ENCODE measurements at regions not wholly inside any gene's neighbourhood (a gene's known extent, or its start where the extent isn't known, plus 50 kb on each side); places are given as distances from the start of the nearest gene placed in this dataset.
"Not testable (repeated sequence)": the region's sequence is repeated elsewhere in the genome, so short reads cannot be mapped to it uniquely, and the experiment has no call there.

DNA sequence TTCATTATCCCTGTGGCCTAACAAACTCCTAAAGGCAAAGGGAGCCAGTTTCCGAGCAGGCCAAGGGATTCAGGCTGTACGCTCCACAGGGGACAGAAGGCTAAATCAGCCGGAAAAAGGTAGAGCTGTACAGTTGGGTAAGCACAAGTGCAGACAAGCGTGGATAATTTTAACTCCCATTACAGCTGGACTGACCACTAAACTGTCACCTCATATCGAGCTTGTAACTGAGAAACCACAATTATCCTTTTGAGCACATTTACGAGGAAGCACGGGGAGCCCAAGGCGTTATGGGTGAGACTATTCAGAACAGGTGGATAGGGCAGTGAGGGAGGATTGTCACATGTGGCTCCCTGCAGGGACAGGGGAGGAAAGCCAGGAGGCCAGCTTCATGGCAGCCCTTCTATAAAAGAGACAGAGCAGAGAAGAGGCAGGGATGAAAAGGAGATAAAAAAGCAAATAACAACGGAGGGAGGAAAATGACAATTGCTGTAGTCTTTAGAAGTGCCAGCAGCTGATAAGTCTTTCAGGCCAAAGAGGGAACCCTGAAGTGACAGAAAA lies 288.0 kb downstream of the FGFR2 start:
- no peak for DNase-seq

DNA sequence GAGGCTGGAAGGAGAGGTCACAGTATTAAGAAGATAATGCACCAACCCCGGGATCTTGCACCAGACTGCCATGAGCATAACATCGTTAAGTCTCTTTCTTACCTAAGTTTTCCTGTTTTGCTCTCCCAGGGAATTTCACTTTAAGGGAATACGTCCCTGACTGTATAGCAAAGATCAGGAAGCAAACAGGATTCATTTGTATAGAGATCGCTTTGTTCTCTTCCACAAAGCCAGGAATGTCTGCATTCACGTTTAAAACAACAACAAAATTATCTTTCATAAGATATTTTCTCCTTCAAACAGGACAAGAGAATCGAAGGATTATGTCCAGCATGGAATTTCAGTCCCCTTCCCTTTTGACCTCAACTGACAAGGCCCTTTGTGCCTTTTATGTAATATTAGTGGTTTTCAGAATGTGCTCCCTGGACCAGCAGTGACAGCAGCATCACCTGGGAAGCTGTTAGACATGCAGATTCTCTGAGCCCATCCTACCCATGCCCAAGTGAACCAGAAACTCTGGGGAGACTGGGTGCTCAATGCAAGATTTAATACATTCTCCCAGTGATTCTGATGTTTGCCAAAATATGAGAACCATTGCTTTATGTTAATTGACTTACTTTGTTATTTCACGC lies 286.3 kb downstream of the FGFR2 start:
- DNase-seq, result no peak

GRCh38 chr10:121312587-121312986 lies 285.7 kb downstream of the FGFR2 start:
- no peak for DNase-seq

DNA sequence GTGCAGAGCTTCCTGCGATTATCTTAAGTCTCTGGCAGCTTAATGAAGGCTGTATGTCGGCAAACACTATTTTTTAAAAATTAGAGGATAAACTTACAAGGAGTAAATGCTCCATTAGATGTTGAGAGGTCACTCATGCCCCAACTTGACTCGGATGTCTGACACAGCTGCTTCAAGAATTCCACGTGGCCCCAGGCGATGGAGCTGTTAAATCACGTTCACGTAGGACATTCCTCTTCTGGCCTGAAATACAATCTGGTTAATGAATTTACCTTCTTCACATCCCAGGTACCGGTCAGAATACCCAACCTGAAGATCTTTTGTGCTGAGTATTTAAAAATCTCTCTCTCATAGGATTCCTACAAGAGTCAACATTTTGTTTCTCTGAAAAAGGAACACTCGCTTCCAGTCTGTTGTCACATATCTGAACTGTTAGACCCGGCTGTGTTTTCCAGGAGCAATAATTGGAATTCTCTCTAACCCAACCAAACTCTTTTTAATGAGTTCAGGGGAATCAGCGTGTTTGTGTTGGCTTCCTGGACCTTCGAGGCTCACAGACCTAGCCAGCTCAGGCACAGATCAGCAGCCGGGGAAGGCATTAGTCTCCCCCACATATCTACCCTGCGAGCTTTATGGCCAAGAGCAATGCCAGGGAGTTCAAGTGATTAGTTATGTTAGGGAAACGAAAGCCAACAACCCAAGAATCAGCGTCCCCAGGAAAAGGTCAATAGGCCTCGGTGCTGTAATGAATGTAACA lies 284.9 kb downstream of the FGFR2 start:
- DNase-seq, result no peak

DNA sequence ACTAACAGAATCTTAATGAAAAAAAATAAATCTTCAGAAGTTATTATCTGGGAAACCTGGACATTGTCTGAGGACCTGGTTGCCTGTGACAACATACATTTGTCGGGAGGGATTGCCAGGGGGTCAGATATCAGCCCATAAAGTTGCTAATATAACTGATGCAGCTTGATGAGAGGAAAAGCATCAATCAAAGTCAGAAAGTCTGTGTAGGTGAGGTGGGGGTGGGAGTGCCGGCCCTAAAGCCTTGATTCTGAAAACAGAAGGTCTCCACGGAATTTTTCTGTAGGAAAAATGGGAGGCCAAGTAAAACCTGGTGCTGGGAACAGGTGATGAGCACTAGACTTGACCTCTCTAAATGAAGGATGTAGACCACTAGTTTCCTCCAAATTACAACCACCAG lies 281.8 kb downstream of the FGFR2 start:
- DNase-seq, result no peak

GRCh38 chr10:121317374-121317773 lies 280.9 kb downstream of the FGFR2 start:
- DNase-seq, result no peak

GRCh38 chr10:121322046-121322445 lies 276.2 kb downstream of the FGFR2 start:
- DNase-seq, result no peak

- DNase-seq, result no peak
Measured at GRCh38 chr10:121322776-121323175, 275.5 kb downstream of the FGFR2 start.

- DNase-seq, result no peak
Measured at GRCh38 chr10:121323443-121323842, 274.8 kb downstream of the FGFR2 start.

- DNase-seq, result no peak
Measured at GRCh38 chr10:121324678-121325213, 273.5 kb downstream of the FGFR2 start.

DNA sequence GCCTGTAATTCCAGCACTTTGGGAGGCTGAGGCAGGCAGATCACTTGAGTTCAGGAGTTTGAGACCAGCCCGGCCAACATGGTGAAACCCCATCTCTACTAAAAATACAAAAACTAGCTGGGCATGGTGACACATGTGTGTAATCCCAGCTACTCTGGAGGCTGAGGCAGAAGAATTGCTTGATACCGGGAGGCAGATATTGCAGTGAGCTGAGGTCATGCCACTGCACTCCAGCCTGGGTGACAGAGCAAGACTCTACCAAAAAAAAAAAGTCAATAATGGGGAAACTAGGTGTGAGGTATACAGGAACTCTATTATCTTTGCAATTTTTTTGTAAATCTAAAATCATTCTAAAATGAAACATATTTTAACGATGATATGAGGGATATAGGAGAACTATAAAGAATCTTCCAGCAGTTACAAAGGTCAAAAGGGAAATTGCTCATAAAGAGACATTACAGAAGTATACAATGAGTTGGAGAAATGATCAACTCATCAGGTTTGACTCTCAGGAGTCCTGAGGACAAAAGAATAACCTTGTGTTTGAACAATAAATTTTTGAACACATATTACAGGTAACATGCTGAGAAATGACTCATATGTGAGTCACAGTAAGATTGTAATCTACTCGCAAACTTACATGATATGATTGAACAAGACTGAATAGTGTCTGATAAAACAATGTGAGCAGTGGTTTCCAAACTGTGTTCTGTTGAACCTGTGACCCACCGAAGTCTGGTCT lies 272.6 kb downstream of the FGFR2 start:
- no peak for DNase-seq

GRCh38 chr10:121326905-121327304 lies 271.3 kb downstream of the FGFR2 start:
- no peak for DNase-seq

- no peak for DNase-seq
Measured at GRCh38 chr10:121327727-121328126, 270.5 kb downstream of the FGFR2 start.

DNA sequence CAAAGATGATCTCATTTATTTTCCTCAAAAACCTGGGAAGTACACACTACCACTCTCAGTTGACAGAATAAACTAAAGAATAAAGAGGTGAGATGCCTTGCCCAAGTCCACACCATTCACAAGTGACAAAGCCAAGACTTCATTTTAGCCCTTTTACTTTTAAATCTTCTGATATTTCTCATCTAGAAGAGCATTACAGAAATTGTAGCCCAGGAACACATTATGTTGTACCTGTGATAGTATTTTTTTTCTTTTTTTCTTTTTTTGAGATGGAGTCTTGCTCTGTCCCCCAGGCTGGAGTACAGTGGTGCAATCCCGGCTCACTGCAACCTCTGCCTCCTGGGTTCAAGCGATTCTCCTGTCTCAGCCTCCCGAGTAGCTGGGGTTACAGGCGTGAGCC lies 268.6 kb downstream of the FGFR2 start:
- not testable (repeated sequence) for DNase-seq

DNA sequence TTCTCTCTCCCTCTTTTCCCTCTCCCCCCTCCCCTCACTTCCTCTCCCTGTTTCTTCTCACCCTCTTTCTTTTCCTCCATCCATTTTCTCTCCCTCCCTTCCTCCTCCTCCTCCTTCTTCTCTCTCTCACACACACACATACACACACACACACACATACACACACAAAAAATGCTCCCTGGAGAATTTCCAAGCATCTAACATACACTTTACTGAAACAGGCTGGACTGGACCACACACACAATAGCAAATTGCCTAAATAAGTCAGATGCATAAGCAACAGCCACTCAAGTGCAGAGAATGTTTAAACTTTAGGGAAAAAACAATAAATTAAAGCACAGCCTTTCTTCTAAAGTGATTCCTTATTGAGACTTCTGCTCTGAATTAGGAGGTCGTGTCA lies 267.7 kb downstream of the FGFR2 start:
- no peak for DNase-seq

DNA sequence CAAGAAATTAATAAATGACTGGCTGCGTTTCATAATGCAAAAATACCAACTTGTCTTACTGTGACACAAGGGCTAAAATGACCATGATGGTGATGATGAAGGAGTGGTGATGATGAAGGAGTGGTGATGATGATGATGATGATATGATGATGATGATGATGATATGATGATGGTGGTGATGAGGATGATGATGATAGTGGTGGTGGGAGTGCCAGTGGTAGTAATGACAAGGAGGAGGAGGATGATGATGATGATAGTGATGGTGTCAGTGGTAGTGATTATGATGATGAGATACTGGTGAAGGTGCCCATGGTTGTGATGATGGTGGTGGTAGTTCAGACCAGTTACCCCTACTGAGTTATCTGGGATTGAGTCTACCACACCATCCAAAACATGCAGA lies 265.9 kb downstream of the FGFR2 start:
- DNase-seq, result no peak

- no peak for DNase-seq
Measured at GRCh38 chr10:121332829-121333765, 265.1 kb downstream of the FGFR2 start.

DNA sequence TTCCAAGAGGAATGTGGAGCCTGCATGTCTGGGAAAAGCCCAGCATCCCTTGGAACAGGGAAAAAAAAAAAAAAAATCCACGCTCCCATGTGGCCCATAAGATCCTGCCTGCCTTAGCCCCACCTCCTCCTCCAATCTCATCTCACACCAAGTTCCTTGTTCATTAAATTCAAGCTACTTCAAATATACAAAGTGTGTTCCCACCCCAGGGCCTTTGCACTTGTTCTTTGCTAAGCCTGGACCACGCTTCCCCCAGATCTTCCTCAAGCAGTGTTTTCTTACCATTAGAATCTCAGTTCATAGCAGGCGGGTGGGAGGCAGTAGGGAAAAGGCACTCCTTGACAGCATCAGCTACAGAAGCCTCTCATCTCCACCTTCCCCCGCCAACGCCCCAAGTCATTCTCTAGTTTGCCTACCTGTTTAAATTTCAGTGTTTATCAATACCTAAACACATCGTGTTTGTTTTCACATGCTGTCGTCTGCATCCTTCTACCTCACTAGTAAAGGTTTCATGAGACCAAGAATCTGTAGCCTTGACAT lies 262.8 kb downstream of the FGFR2 start:
- no peak for DNase-seq

DNA sequence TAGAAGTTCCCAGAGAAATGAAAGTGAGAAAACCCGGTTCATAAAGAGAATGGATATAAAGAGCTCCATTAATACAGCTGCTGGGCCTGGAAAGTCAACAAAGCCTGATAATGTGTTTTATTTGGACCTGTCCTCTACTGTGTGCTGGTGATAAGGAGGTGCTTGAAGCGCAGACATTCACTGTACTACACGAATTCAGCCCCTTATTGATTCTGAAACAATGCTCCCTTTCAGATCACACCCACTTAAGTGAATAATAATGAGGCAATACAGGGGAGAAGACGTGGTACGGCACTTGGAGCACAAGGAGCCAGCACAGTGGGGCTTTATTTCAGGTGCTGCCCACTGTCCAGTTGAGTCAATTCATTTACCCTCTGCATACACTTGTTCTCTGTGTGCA lies 260.8 kb downstream of the FGFR2 start:
- DNase-seq, result no peak

DNA sequence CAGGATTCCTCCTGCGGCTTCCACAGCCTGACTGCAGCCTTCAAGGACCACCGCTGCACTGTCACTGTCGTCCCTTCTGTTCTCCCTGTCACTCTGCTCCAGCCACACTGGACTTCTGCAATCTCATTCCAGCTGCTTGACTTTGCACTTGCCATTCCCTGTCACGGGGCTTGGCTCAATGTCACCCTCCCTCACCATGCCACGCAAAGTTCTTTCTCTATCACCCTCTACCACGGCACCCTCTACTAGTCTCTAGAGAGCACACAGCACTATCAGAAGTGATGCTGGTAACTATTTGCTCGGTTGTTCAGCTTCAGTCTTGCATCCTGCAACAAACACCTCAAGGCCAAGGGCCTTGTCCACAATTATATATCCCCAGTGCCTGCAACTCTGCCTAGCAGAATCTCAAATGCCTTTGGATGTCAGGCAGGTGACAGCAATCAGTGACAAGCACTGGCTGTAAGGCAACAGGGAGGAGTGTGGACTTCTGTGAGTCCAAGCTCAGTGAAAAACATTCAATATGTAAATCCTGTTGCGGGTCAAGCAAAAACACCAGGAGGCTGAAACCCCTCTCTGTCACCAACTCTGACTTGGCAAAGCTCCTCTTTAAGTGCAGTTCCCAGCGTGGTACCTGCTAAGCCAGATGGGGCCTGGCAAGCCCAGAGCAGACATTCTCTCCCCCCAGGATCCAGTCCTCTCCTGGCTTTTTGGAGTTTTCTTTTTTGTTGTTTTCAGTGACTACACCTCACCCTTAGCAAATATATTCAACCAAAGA lies 259.9 kb downstream of the FGFR2 start:
- no peak for DNase-seq

DNA sequence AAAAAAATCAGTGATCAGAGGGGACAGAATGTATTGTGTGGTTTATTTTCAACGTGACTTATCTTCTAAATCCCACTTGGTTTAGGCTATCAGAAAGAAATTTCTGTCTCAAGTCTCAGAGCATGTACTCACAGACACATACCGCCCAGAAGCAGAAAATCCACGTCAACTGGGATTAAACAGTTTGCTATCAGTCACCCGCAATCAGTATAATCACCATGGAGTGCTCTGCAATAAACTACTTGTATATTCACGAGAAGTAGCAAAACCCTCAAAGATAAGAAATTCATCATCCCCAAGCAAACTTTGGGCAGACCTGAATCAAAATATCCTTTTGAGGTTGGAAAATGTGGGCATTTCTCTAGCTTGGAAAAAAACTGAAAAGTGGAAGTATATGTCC lies 259.1 kb downstream of the FGFR2 start:
- DNase-seq, result no peak
